ENCODE measurements at regions not wholly inside any gene's neighbourhood (a gene's known extent, or its start where the extent isn't known, plus 50 kb on each side); places are given as distances from the start of the nearest gene placed in this dataset.

GRCh38 chr4:175033162-175033561 is 115.0 kb downstream of the ADAM29 start:
- peaks cover 0 to 9% (median 0%) of the 10 kb centered on the region in 4 donors for H3K9me3 ChIP-seq
- no peaks in the 10 kb centered on the region for H3K36me3 ChIP-seq
- no peaks in the 10 kb centered on the region for H3K4me1 ChIP-seq
- H3K27ac ChIP-seq: no peak overlapping the region
- no peak for TF ChIP-seq CTCF (IDR thresholded peaks at IDR 0.05)
- ATAC-seq (ENCODE audit: low FRiP score in 2 of 2) (no peak), DNase-seq (no peak)
- H3K4me3 ChIP-seq: no peak overlapping the region
- no peaks in the 10 kb centered on the region for H3K27me3 ChIP-seq
- WGBS, 2 donors: 89 to 95% methylated on average over 1 of the region's 1 CpG

- TF ChIP-seq POLR2AphosphoS5 (IDR thresholded peaks at IDR 0.05) (no peak), POLR2A (IDR thresholded peaks at IDR 0.05) (no peak), EP300 (IDR thresholded peaks at IDR 0.05) (no peak), CTCF (IDR thresholded peaks at IDR 0.05) (no peak)
- ATAC-seq (ENCODE audit: low FRiP score in 2 of 2): no peak
Observed at GRCh38 chr4:175034007-175034406, 115.8 kb downstream of the ADAM29 start.

GRCh38 chr4:175034986-175035705 is 117.0 kb downstream of the ADAM29 start:
- no peak overlapping the region for H3K4me3 ChIP-seq
- H3K9me3 ChIP-seq: peaks cover 0 to 9% (median 0%) of the 10 kb centered on the region in 4 donors
- no peak overlapping the region for H3K27ac ChIP-seq
- H3K27me3 ChIP-seq: no peaks in the 10 kb centered on the region
- 37 to 78% methylated on average over 2 of the region's 2 CpGs for WGBS, 2 donors
- TF ChIP-seq POLR2AphosphoS5 (IDR thresholded peaks at IDR 0.05) (no peak), POLR2A (IDR thresholded peaks at IDR 0.05) (no peak), EP300 (IDR thresholded peaks at IDR 0.05) (no peak), CTCF (IDR thresholded peaks at IDR 0.05) (no peak)
- no peaks in the 10 kb centered on the region for H3K36me3 ChIP-seq
- DNase-seq: no peak
- no peak for ATAC-seq (ENCODE audit: low FRiP score in 2 of 2)
- H3K4me1 ChIP-seq: no peaks in the 10 kb centered on the region

More at GRCh38 chr4:175034007-175034406, 115.8 kb downstream of the ADAM29 start:
- no peak overlapping the region for H3K27ac ChIP-seq
- H3K4me1 ChIP-seq: no peaks in the 10 kb centered on the region
- no peak overlapping the region for H3K4me3 ChIP-seq
- WGBS, 2 donors: 74 to 77% methylated on average over 1 of the region's 1 CpG
- H3K27me3 ChIP-seq: no peaks in the 10 kb centered on the region
- no peaks in the 10 kb centered on the region for H3K36me3 ChIP-seq
- H3K9me3 ChIP-seq: peaks cover 0 to 9% (median 0%) of the 10 kb centered on the region in 4 donors
- DNase-seq: no peak

GRCh38 chr4:175035905-175036304 is 117.7 kb downstream of the ADAM29 start:
- no peaks in the 10 kb centered on the region for H3K27me3 ChIP-seq
- H3K36me3 ChIP-seq: no peaks in the 10 kb centered on the region
- peaks cover 0 to 9% (median 0%) of the 10 kb centered on the region in 4 donors for H3K9me3 ChIP-seq
- no peak for ATAC-seq (ENCODE audit: low FRiP score in 2 of 2)
- no peaks in the 10 kb centered on the region for H3K4me1 ChIP-seq
- no peak for DNase-seq
- 65 to 70% methylated on average over 2 of the region's 2 CpGs for WGBS, 2 donors
- TF ChIP-seq POLR2A (IDR thresholded peaks at IDR 0.05) (no peak), CTCF (IDR thresholded peaks at IDR 0.05) (no peak), EP300 (IDR thresholded peaks at IDR 0.05) (no peak), POLR2AphosphoS5 (IDR thresholded peaks at IDR 0.05) (no peak)
- no peak overlapping the region for H3K27ac ChIP-seq
- H3K4me3 ChIP-seq: no peak overlapping the region

Measured in upper lobe of left lung (tissue), 6 donors.